NCI-H1694 (cell line): ENCODE measurements at regions not wholly inside any gene's neighbourhood (a gene's known extent, or its start where the extent isn't known, plus 50 kb on each side); places are given as distances from the start of the nearest gene placed in this dataset.
"Not testable (repeated sequence)": the region's sequence is repeated elsewhere in the genome, so short reads cannot be mapped to it uniquely, and the experiment has no call there.

Experiments
- DNase-seq: peaks from one replicate; lab custom pipeline; 2025; lab: John Stamatoyannopoulos, UW

GRCh38 chr2:16363581-16363980 is 302.1 kb downstream of the CYRIA start:
- no peak for DNase-seq

GRCh38 chr2:16362611-16363010 is 303.0 kb downstream of the CYRIA start:
- no peak for DNase-seq

GRCh38 chr2:16361261-16361995 is 304.2 kb downstream of the CYRIA start:
- no peak for DNase-seq

- no peak for DNase-seq
Measured at GRCh38 chr2:16359961-16360360, 305.7 kb downstream of the CYRIA start.

GRCh38 chr2:16357188-16357587 is 308.4 kb downstream of the CYRIA start:
- no peak for DNase-seq

- DNase-seq: no peak
Measured at GRCh38 chr2:16351541-16351940, 314.1 kb downstream of the CYRIA start.

- no peak for DNase-seq
Measured at GRCh38 chr2:16351137-16351536, 314.5 kb downstream of the CYRIA start.

GRCh38 chr2:16350211-16350610 is 315.4 kb downstream of the CYRIA start:
- no peak for DNase-seq

GRCh38 chr2:16349811-16350210 is 315.8 kb downstream of the CYRIA start:
- DNase-seq: no peak

- no peak for DNase-seq
Measured at GRCh38 chr2:16348821-16349515, 316.7 kb downstream of the CYRIA start.

- DNase-seq: no peak
Measured at GRCh38 chr2:16346671-16347070, 319.0 kb downstream of the CYRIA start.

- not testable (repeated sequence) for DNase-seq
Measured at GRCh38 chr2:16345231-16345630, 320.4 kb downstream of the CYRIA start.

GRCh38 chr2:16339206-16339605 is 326.4 kb downstream of the CYRIA start:
- DNase-seq: no peak

GRCh38 chr2:16338026-16338425 is 327.6 kb downstream of the CYRIA start:
- DNase-seq: no peak

- no peak for DNase-seq
Measured at GRCh38 chr2:16336916-16337315, 328.7 kb downstream of the CYRIA start.

GRCh38 chr2:16336491-16336890 is 329.1 kb downstream of the CYRIA start:
- DNase-seq: no peak

GRCh38 chr2:16335947-16336346 is 329.7 kb downstream of the CYRIA start:
- DNase-seq: no peak

GRCh38 chr2:16335604-16335930 is 330.1 kb downstream of the CYRIA start:
- DNase-seq: no peak

GRCh38 chr2:16334886-16335603 is 330.6 kb downstream of the CYRIA start:
- DNase-seq: no peak

- DNase-seq: no peak
Measured at GRCh38 chr2:16334366-16334765, 331.3 kb downstream of the CYRIA start.

GRCh38 chr2:16333681-16334080 is 332.0 kb downstream of the CYRIA start:
- DNase-seq: no peak

GRCh38 chr2:16332681-16333557 is 332.7 kb downstream of the CYRIA start:
- DNase-seq: no peak
